ENCODE measurements at regions not wholly inside any gene's neighbourhood (a gene's known extent, or its start where the extent isn't known, plus 50 kb on each side); places are given as distances from the start of the nearest gene placed in this dataset.

GRCh38 chr17:70278844-70279462 is 109.6 kb downstream of the KCNJ2 start:
- POLR2A ChIA-PET (ENCODE audit: unreplicated experiment) = no interaction called here
- H3K27ac ChIP-seq = no peak overlapping the region
- CTCF ChIA-PET = interaction anchor here (0.6 kb wide), 1 partner anchor 1041 kb away, joined by 4 read pairs; no protein-coding TSS in a partner anchor

GRCh38 chr17:70286391-70286790 is 117.1 kb downstream of the KCNJ2 start:
- intact Hi-C loops (cut with micrococcal nuclease; ENCODE audit: unreplicated experiment) = no loop called here
- H2AFZ ChIP-seq = no peak overlapping the region
- DNase-seq = no peak
- H3K9me2 ChIP-seq (ENCODE audit: insufficient read depth) = no peaks in the 10 kb centered on the region
- no peak for TF ChIP-seq EZH2 (IDR thresholded peaks at IDR 0.05; ENCODE audit: low read depth)
- BruUV-seq (replicated peaks) = no TSS peak
- ChIA-PET CTCF (no interaction called here), POLR2A (ENCODE audit: unreplicated experiment) (no interaction called here)
- H3K4me2 ChIP-seq = no peak overlapping the region
- no peaks in the 10 kb centered on the region for H3F3A ChIP-seq (ENCODE audit: insufficient read depth, low read depth)
- no peaks in the 10 kb centered on the region for H4K20me1 ChIP-seq (ENCODE audit: insufficient read depth)
- H3K27me3 ChIP-seq (ENCODE audit: insufficient read depth, low read depth) = no peaks in the 10 kb centered on the region; the same call in 1 of the 2 replicates
- no peak overlapping the region for H3K27ac ChIP-seq
- no peaks in the 10 kb centered on the region for H3K79me2 ChIP-seq (ENCODE audit: low read depth)
- no peak overlapping the region for H3K4me3 ChIP-seq
- H3K9me3 ChIP-seq (ENCODE audit: insufficient read depth, low read depth) = 0 out of 2 replicates have a peak, but pooled peaks cover 4% of the 10 kb centered on the region
- H3K36me3 ChIP-seq (ENCODE audit: low read depth) = no peaks in the 10 kb centered on the region
- no peaks in the 10 kb centered on the region for H3K4me1 ChIP-seq (replicated peaks; ENCODE audit: insufficient read depth)

More at GRCh38 chr17:70278844-70279462, 109.6 kb downstream of the KCNJ2 start:
- Histone ChIP-seq H3K9me3 (ENCODE audit: insufficient read depth, low read depth) (no peaks in the 10 kb centered on the region), H4K20me1 (ENCODE audit: insufficient read depth) (no peaks in the 10 kb centered on the region), H3K79me2 (ENCODE audit: low read depth) (no peaks in the 10 kb centered on the region), H3K4me2 (no peak overlapping the region), H3K4me1 (replicated peaks; ENCODE audit: insufficient read depth) (no peaks in the 10 kb centered on the region), H3F3A (ENCODE audit: insufficient read depth, low read depth) (no peaks in the 10 kb centered on the region), H3K4me3 (no peak overlapping the region), H3K36me3 (ENCODE audit: low read depth) (no peaks in the 10 kb centered on the region), H2AFZ (no peak overlapping the region), H3K27me3 (ENCODE audit: insufficient read depth, low read depth) (no peaks in the 10 kb centered on the region; the same call in 1 of the 2 replicates), H3K9me2 (ENCODE audit: insufficient read depth) (no peaks in the 10 kb centered on the region)
- BruUV-seq (replicated peaks) = no TSS peak
- no peak for DNase-seq
- no peak for TF ChIP-seq EZH2 (IDR thresholded peaks at IDR 0.05; ENCODE audit: low read depth)
- TF ChIP-seq CTCF (conservative IDR thresholded peaks at IDR 0.05) = no peak
- intact Hi-C loops (cut with micrococcal nuclease; ENCODE audit: unreplicated experiment) = loop anchor here (10.0 kb wide), 1 partner anchor 64 kb away; no protein-coding TSS in a partner anchor

GRCh38 chr17:70288540-70289290 is 119.4 kb downstream of the KCNJ2 start:
- no peak overlapping the region for H2AFZ ChIP-seq
- H3K27ac ChIP-seq = no peak overlapping the region
- H4K20me1 ChIP-seq (ENCODE audit: insufficient read depth) = no peaks in the 10 kb centered on the region
- H3K27me3 ChIP-seq (ENCODE audit: insufficient read depth, low read depth) = no peaks in the 10 kb centered on the region; the same call in 1 of the 2 replicates
- no peak overlapping the region for H3K4me2 ChIP-seq
- intact Hi-C loops (cut with micrococcal nuclease; ENCODE audit: unreplicated experiment) = no loop called here
- 0 out of 2 replicates have a peak, but pooled peaks cover 4% of the 10 kb centered on the region for H3F3A ChIP-seq (ENCODE audit: insufficient read depth, low read depth)
- no peaks in the 10 kb centered on the region for H3K79me2 ChIP-seq (ENCODE audit: low read depth)
- ChIA-PET CTCF (no interaction called here), POLR2A (ENCODE audit: unreplicated experiment) (no interaction called here)
- no peaks in the 10 kb centered on the region for H3K9me2 ChIP-seq (ENCODE audit: insufficient read depth)
- peak in 1 of 2 experiments; percentile 40 for DNase-seq
- H3K36me3 ChIP-seq (ENCODE audit: low read depth) = no peaks in the 10 kb centered on the region
- H3K4me1 ChIP-seq (replicated peaks; ENCODE audit: insufficient read depth) = no peaks in the 10 kb centered on the region
- H3K4me3 ChIP-seq = no peak overlapping the region
- H3K9me3 ChIP-seq (ENCODE audit: insufficient read depth, low read depth) = 0 out of 2 replicates have a peak, but pooled peaks cover 9% of the 10 kb centered on the region
- BruUV-seq (replicated peaks) = no TSS peak
- TF ChIP-seq CTCF (conservative IDR thresholded peaks at IDR 0.05) (no peak), EZH2 (IDR thresholded peaks at IDR 0.05; ENCODE audit: low read depth) (no peak)

Measured in PC-9 (cell line).